ENCODE measurements at regions not wholly inside any gene's neighbourhood (a gene's known extent, or its start where the extent isn't known, plus 50 kb on each side); places are given as distances from the start of the nearest gene placed in this dataset.
"Not testable (repeated sequence)": the region's sequence is repeated elsewhere in the genome, so short reads cannot be mapped to it uniquely, and the experiment has no call there.

DNA sequence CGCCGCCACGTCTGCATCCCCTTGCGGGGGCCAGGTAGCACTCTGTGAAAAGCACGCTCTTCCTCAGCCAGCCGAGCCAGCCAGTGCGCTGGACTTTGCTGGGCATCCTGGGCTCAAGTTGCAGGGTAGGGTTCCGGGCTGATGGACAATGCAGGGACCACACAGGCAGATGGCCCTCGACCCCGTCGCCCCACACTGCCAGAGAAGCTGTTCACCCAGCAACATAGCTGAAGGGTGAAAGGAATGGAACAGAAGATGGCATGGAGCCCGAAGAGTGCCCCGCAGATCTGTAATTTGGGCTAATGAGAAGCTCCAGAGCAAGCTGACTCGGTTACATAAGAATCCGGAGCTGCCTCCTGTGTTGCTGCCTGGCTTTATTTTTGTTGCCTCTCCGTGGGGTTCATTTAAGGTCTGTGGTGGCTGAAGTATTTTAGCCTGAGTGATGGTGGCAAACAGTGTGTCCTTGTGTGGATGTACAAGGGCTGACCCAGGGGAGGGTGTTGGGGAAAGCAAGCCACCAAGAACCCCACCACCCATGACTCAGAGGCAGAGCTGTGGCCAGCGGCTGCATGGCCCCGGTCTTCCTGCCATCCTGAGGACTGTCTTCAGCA is 105.8 kb downstream of the SOX1 start:
- no peak for DNase-seq (ENCODE audit: low spot score)
- Mint-ChIP-seq H3K36me3 (ENCODE audit: low read depth) (no peaks in the 10 kb centered on the region), H3K9me3 (peaks cover 11% of the 10 kb centered on the region), H3K27ac (no peak overlapping the region), H3K4me3 (no peak overlapping the region), H3K4me1 (ENCODE audit: low read depth) (no peaks in the 10 kb centered on the region), H3K27me3 (ENCODE audit: insufficient read depth) (no peaks in the 10 kb centered on the region)
- intact Hi-C loops (cut with micrococcal nuclease): no loop called here

GRCh38 chr13:112174476-112175110 is 107.6 kb downstream of the SOX1 start:
- no peak overlapping the region for H3K4me3 Mint-ChIP-seq
- no peak for DNase-seq (ENCODE audit: low spot score)
- peaks cover 11% of the 10 kb centered on the region for H3K9me3 Mint-ChIP-seq
- H3K27ac Mint-ChIP-seq: no peak overlapping the region
- H3K36me3 Mint-ChIP-seq (ENCODE audit: low read depth): no peaks in the 10 kb centered on the region
- intact Hi-C loops (cut with micrococcal nuclease): no loop called here
- H3K4me1 Mint-ChIP-seq (ENCODE audit: low read depth): no peaks in the 10 kb centered on the region
- no peaks in the 10 kb centered on the region for H3K27me3 Mint-ChIP-seq (ENCODE audit: insufficient read depth)

GRCh38 chr13:112175162-112176075 is 108.5 kb downstream of the SOX1 start:
- H3K27me3 Mint-ChIP-seq (ENCODE audit: insufficient read depth): no peaks in the 10 kb centered on the region
- no peak for DNase-seq (ENCODE audit: low spot score)
- peaks cover 11% of the 10 kb centered on the region for H3K9me3 Mint-ChIP-seq
- intact Hi-C loops (cut with micrococcal nuclease): no loop called here
- no peak overlapping the region for H3K27ac Mint-ChIP-seq
- H3K4me3 Mint-ChIP-seq: no peak overlapping the region
- no peaks in the 10 kb centered on the region for H3K4me1 Mint-ChIP-seq (ENCODE audit: low read depth)
- no peaks in the 10 kb centered on the region for H3K36me3 Mint-ChIP-seq (ENCODE audit: low read depth)

DNA sequence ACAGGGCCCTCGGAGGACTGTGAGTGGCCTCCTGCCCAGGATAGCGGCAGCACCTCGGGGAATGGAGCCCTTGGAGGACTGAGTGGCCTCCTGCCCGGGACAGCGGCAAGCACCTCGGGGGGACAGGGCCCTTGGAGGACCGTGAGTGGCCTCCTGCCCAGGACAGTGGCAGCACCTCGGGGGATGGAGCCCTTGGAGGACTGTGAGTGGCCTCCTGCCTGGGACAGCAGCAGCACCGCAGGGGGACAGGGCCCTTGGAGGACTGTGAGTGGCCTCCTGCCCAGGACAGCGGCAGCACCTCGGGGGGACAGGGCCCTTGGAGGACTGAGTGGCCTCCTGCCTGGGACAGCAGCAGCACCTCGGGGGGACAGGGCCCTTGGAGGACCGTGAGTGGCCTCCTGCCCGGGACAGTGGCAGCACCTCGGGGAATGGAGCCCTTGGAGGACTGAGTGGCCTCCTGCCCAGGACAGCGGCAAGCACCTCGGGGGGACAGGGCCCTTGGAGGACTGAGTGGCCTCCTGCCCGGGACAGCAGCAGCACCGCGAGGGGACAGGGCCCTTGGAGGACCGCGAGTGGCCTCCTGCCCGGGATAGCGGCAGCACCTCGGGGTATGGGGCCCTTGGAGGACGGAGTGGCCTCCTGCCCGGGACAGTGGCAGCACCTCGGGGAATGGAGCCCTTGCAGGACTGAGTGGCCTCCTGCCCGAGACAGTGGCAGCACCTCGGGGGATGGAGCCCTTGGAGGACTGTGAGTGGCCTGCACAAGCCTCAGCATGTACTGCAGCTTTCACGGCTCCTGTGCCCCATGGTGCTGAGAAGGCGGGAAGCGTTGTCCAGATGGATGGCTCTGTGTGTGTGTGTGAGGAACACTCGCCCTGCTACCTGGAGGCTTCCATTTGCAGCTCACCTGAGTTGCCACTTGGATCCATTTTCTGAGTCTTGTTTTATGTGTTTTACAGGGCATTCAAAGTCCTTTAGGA is 109.5 kb downstream of the SOX1 start:
- H3K27ac Mint-ChIP-seq; DNase-seq (ENCODE audit: low spot score); H3K27me3 Mint-ChIP-seq (ENCODE audit: insufficient read depth); H3K4me1 Mint-ChIP-seq (ENCODE audit: low read depth); H3K4me3 Mint-ChIP-seq; H3K36me3 Mint-ChIP-seq (ENCODE audit: low read depth); intact Hi-C loops (cut with micrococcal nuclease): not testable (repeated sequence)
- H3K9me3 Mint-ChIP-seq: peaks cover 11% of the 10 kb centered on the region

DNA sequence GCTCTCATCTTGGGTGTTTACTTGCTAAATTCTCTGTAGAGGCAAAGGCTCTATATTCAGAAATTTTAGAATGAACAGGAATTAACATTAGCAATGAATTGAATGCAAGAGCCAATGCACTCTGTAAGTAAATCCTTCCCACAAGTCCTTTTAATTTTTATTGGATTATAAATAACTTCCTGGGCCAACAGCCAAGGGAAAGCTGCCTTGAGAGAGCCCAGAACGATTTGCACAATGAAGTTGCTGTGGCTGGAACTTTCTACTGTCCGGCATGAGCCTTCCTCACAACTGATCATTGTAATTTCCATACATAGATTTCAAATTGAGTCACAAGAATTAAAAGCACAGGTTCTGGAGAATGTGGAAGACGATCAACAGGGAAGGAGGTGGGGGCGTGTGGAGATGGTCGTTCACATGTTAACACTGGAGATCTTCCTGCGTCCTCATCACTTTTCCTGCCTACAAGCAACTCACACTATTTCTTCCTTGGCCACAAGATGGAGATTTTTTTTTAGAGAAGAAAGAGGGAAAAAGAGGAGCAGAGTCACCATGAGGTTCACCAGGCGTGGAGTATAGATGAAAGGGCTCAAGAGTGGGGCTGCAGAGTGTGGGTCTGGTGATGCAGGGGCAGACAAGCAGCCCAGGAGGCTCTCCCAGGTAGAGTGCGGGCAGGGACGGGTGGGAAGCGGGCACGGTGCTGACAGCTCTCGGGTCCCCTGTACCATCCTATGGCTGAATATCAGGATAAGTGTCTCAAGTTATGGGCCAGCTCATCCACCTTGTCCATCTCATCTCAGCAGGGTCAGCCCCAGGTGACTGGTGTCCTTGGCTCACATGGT is 110.7 kb downstream of the SOX1 start:
- intact Hi-C loops (cut with micrococcal nuclease): no loop called here
- Mint-ChIP-seq H3K27me3 (ENCODE audit: insufficient read depth) (no peaks in the 10 kb centered on the region), H3K36me3 (ENCODE audit: low read depth) (no peaks in the 10 kb centered on the region), H3K4me3 (no peak overlapping the region), H3K27ac (no peak overlapping the region), H3K9me3 (peaks cover 11% of the 10 kb centered on the region), H3K4me1 (ENCODE audit: low read depth) (no peaks in the 10 kb centered on the region)
- DNase-seq (ENCODE audit: low spot score): no peak

GRCh38 chr13:112178769-112179168 is 111.8 kb downstream of the SOX1 start:
- H3K4me1 Mint-ChIP-seq (ENCODE audit: low read depth): no peaks in the 10 kb centered on the region
- H3K27ac Mint-ChIP-seq: no peak overlapping the region
- no peak overlapping the region for H3K4me3 Mint-ChIP-seq
- DNase-seq (ENCODE audit: low spot score): no peak
- intact Hi-C loops (cut with micrococcal nuclease): no loop called here
- H3K9me3 Mint-ChIP-seq: peaks cover 10% of the 10 kb centered on the region
- H3K36me3 Mint-ChIP-seq (ENCODE audit: low read depth): no peaks in the 10 kb centered on the region
- no peaks in the 10 kb centered on the region for H3K27me3 Mint-ChIP-seq (ENCODE audit: insufficient read depth)

DNA sequence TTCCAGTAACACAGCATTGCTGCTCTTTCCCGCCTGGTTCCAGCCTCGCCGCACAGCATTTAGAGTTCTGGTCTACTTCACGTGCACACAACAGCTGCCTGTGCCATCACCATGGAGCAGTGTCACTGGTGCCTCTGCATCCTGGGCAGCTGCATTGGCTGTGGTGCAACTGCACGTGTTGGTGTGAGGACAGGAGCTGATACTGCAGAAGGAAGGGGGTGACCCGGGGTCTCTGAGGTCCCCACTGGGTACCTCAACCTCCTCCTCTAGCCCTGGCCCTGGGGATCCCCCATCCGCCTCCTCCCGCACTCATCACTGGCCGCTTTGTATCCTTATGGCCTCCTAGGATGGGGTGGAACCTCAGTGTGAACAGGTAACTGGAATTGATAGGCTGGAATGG is 112.5 kb downstream of the SOX1 start:
- Mint-ChIP-seq H3K36me3 (ENCODE audit: low read depth) (no peaks in the 10 kb centered on the region), H3K27ac (no peak overlapping the region), H3K4me1 (ENCODE audit: low read depth) (no peaks in the 10 kb centered on the region), H3K9me3 (peaks cover 4% of the 10 kb centered on the region), H3K27me3 (ENCODE audit: insufficient read depth) (no peaks in the 10 kb centered on the region), H3K4me3 (no peak overlapping the region)
- intact Hi-C loops (cut with micrococcal nuclease): no loop called here
- no peak for DNase-seq (ENCODE audit: low spot score)

DNA sequence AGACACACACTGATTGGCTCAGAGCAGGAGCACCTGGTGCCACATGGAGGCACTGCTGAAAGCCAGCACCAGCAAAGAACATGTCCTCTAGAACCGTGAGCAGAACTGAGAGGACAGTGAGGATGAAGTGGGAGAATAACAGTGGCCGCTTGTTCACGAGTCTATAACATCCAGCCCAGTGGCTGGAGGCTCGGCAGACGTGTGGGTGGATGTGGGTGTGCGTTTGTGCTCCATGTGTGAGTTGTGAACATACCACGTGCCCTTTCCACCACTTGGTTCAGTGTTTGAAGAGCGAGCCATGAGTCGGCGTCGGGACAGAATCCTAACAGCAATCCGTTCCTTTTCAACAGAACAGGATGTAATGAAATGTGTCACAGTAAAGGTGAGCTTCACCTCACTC is 113.0 kb downstream of the SOX1 start:
- Mint-ChIP-seq H3K4me3 (no peak overlapping the region), H3K9me3 (peaks cover 2% of the 10 kb centered on the region), H3K27me3 (ENCODE audit: insufficient read depth) (no peaks in the 10 kb centered on the region), H3K4me1 (ENCODE audit: low read depth) (no peaks in the 10 kb centered on the region), H3K27ac (no peak overlapping the region), H3K36me3 (ENCODE audit: low read depth) (no peaks in the 10 kb centered on the region)
- intact Hi-C loops (cut with micrococcal nuclease): no loop called here
- no peak for DNase-seq (ENCODE audit: low spot score)

- no peaks in the 10 kb centered on the region for H3K27me3 Mint-ChIP-seq (ENCODE audit: insufficient read depth)
- no peaks in the 10 kb centered on the region for H3K9me3 Mint-ChIP-seq
- H3K4me1 Mint-ChIP-seq (ENCODE audit: low read depth): no peaks in the 10 kb centered on the region
- no peak overlapping the region for H3K4me3 Mint-ChIP-seq
- H3K27ac Mint-ChIP-seq: no peak overlapping the region
- intact Hi-C loops (cut with micrococcal nuclease): no loop called here
- DNase-seq (ENCODE audit: low spot score): no peak
- H3K36me3 Mint-ChIP-seq (ENCODE audit: low read depth): no peaks in the 10 kb centered on the region
Measured at GRCh38 chr13:112181336-112182067, 114.6 kb downstream of the SOX1 start.

DNA sequence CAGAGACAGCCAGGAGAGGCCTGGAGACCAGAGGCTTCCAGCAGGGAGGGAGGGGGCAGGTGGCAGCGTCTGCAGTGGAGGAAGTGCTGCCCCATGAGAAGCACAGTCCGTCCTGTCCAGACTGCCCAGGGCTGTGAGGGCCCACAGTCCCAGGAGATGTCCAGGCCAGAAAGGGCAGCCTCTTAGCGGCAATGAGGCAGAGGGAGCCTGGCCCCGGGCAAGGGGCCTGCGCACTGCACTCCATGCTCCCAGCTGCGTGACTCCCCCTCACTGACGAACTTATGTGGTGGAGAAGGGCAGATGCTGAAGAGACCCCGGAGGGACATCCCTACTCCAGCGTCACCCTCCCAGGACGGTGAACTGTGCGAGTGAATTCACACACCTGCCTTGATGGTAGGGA is 115.3 kb downstream of the SOX1 start:
- Mint-ChIP-seq H3K9me3 (no peaks in the 10 kb centered on the region), H3K4me1 (ENCODE audit: low read depth) (no peaks in the 10 kb centered on the region), H3K4me3 (no peak overlapping the region), H3K36me3 (ENCODE audit: low read depth) (no peaks in the 10 kb centered on the region), H3K27ac (no peak overlapping the region), H3K27me3 (ENCODE audit: insufficient read depth) (no peaks in the 10 kb centered on the region)
- DNase-seq (ENCODE audit: low spot score): no peak
- intact Hi-C loops (cut with micrococcal nuclease): no loop called here

DNA sequence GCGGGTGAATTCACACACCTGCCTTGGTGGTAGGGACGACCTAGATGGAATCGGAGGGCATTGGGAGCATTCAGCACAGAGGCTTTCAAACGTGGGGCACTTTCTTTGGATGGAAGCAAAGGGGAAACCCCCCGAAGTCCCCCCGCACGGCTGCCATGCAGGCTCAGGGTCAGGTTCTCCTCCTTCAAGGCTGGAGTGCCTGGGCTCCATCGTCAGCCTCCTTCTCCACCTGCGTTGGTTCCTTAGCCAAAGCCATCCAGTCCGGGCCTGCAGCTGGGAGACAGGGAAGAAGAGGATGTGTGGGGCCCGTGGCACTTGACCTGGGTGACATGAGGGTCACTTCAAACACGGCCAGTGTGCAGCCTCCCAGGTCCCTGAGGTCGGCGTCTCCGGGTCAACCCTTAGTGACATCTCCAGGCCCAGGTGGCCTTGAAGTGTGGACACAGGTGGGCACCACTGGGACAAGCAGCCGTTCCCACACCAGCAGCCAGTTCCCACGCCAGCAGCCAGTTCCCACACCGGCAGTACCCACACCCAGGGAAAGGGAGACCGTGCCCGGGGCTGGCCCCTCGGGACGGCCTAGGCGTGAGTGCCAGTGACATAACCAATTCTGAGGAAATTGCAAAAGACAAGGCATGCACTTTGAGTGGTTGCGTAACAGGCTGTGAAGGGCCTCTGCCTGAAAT is 116.0 kb downstream of the SOX1 start:
- H3K4me3 Mint-ChIP-seq: no peak overlapping the region
- no peaks in the 10 kb centered on the region for H3K4me1 Mint-ChIP-seq (ENCODE audit: low read depth)
- no peak for DNase-seq (ENCODE audit: low spot score)
- intact Hi-C loops (cut with micrococcal nuclease): no loop called here
- no peaks in the 10 kb centered on the region for H3K36me3 Mint-ChIP-seq (ENCODE audit: low read depth)
- no peaks in the 10 kb centered on the region for H3K27me3 Mint-ChIP-seq (ENCODE audit: insufficient read depth)
- no peak overlapping the region for H3K27ac Mint-ChIP-seq
- no peaks in the 10 kb centered on the region for H3K9me3 Mint-ChIP-seq
